Panc1 (cell line): ENCODE measurements at regions not wholly inside any gene's neighbourhood (a gene's known extent, or its start where the extent isn't known, plus 50 kb on each side); places are given as distances from the start of the nearest gene placed in this dataset.

Experiments
- CTCF ChIP-seq: fragments of 450-650 bp; IDR thresholded peaks from 2 replicates; pipeline ENCODE4 v1.5.1; 2017; ENCODE audit warnings: mild to moderate bottlenecking
- POLR2AphosphoS5 ChIP-seq: IDR thresholded peaks from 2 replicates; pipeline ENCODE4 v1.6.1; 2012; ENCODE audit warnings: mild to moderate bottlenecking, low read depth, low read length, moderate library complexity
- TCF7L2 ChIP-seq: IDR thresholded peaks from 2 replicates; pipeline ENCODE4 v1.6.1; 2011; ENCODE audit warnings: mild to moderate bottlenecking, low read depth, low read length, inconsistent platforms

GRCh38 chr6:156601152-156602065, 175.8 kb upstream of the ARID1B start:
- no peak for TF ChIP-seq CTCF
- TF ChIP-seq POLR2AphosphoS5 = no peak
- no peak for TF ChIP-seq TCF7L2
